ENCODE measurements at regions not wholly inside any gene's neighbourhood (a gene's known extent, or its start where the extent isn't known, plus 50 kb on each side); places are given as distances from the start of the nearest gene placed in this dataset.

GRCh38 chrX:131958724-131959123 lies 64.4 kb upstream of the STK26 start:
- TF ChIP-seq CTCF (IDR thresholded peaks at IDR 0.05; ENCODE audit: low read depth, low read length) (no peak), POLR2A (IDR thresholded peaks at IDR 0.05; ENCODE audit: extremely low read depth, insufficient read length) (no peak), MYC (IDR thresholded peaks at IDR 0.05; ENCODE audit: low read depth, low read length) (no peak), MAX (IDR thresholded peaks at IDR 0.05; ENCODE audit: low read depth, low read length) (no peak)

Data from NB4 (cell line).